ENCODE measurements at regions not wholly inside any gene's neighbourhood (a gene's known extent, or its start where the extent isn't known, plus 50 kb on each side); places are given as distances from the start of the nearest gene placed in this dataset.
A peak's percentile ranks its signal among the peaks of the same experiment; 100 is the strongest.

- Mint-ChIP-seq H3K4me3 (no peak overlapping the region), H3K4me1 (no peaks in the 10 kb centered on the region), H3K9me3 (no peaks in the 10 kb centered on the region), H3K36me3 (ENCODE audit: low read depth) (no peaks in the 10 kb centered on the region), H3K27me3 (peaks cover 42% of the 10 kb centered on the region), H3K27ac (no peak overlapping the region)
- ATAC-seq (replicated peaks) = no peak
These were observed 224.4 kb downstream of the NXNL2 start for GRCh38 chr9:88759364-88759763.

GRCh38 chr9:88766778-88767503 lies 224.3 kb upstream of the S1PR3 start:
- no peaks in the 10 kb centered on the region for H3K9me3 Mint-ChIP-seq
- peak; percentile 63 for ATAC-seq (replicated peaks)
- H3K27ac Mint-ChIP-seq = no peak overlapping the region
- no peaks in the 10 kb centered on the region for H3K4me1 Mint-ChIP-seq
- H3K36me3 Mint-ChIP-seq (ENCODE audit: low read depth) = no peaks in the 10 kb centered on the region
- peaks cover 12% of the 10 kb centered on the region for H3K27me3 Mint-ChIP-seq
- H3K4me3 Mint-ChIP-seq = no peak overlapping the region

GRCh38 chr9:88767504-88767790 lies 223.8 kb upstream of the S1PR3 start:
- H3K27me3 Mint-ChIP-seq = peaks cover 15% of the 10 kb centered on the region
- no peak overlapping the region for H3K27ac Mint-ChIP-seq
- H3K4me1 Mint-ChIP-seq = no peaks in the 10 kb centered on the region
- no peak for ATAC-seq (replicated peaks)
- no peaks in the 10 kb centered on the region for H3K9me3 Mint-ChIP-seq
- H3K36me3 Mint-ChIP-seq (ENCODE audit: low read depth) = no peaks in the 10 kb centered on the region
- no peak overlapping the region for H3K4me3 Mint-ChIP-seq

DNA sequence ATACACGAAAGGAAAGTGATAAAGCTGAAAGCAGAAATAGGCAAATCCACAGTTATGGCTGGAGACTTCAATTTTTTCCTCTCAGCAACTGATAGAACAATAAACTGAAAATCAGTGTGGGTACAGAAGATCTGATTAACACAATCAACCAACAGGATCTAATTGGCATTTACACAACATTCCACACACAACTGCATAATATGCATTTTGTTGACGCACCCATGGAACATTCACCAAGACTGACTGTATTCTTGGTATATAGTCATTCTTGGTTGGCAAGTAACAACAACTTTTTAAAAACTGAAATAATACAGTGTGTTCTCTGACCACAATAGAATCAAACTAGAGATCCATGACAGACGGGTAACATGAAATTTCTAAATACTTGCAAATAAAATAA lies 218.7 kb upstream of the S1PR3 start:
- Mint-ChIP-seq H3K36me3 (ENCODE audit: low read depth) (no peaks in the 10 kb centered on the region), H3K4me3 (no peak overlapping the region), H3K27ac (no peak overlapping the region), H3K9me3 (no peaks in the 10 kb centered on the region), H3K4me1 (no peaks in the 10 kb centered on the region), H3K27me3 (peaks cover 29% of the 10 kb centered on the region)
- no peak for ATAC-seq (replicated peaks)

- H3K4me1 Mint-ChIP-seq = no peaks in the 10 kb centered on the region
- H3K4me3 Mint-ChIP-seq = no peak overlapping the region
- no peak for ATAC-seq (replicated peaks)
- peaks cover 31% of the 10 kb centered on the region for H3K27me3 Mint-ChIP-seq
- no peaks in the 10 kb centered on the region for H3K9me3 Mint-ChIP-seq
- H3K36me3 Mint-ChIP-seq (ENCODE audit: low read depth) = no peaks in the 10 kb centered on the region
- no peak overlapping the region for H3K27ac Mint-ChIP-seq
These were observed 218.1 kb upstream of the S1PR3 start for GRCh38 chr9:88773126-88773525.

DNA sequence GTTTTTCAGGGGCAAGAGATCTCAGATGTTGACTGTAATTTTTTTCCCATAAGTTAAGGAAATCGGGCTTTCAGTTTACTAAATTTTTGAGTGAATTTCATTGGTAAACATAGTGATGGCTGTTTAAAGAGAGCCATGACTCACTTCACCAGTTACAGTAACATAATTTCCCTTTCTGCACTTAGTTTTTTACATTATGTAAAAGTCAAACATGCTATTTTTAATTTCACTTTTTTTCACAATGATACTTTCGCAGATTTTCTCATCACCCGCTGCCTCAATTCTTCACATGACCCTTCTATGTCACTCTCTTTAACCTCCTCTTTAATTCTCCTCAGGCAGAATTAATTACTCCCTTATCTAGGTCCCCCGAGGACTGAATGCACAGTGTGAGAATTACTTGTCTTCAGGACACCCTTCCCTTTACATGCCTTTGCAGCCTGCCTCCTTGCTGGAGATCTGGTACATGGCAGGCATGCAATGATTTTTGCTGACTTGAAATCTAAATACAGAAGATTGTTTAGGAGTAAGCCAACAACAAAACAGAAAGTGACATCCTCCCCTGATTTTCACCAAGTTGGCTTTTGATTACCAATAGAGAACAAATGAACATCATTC lies 217.5 kb upstream of the S1PR3 start:
- Mint-ChIP-seq H3K4me1 (no peaks in the 10 kb centered on the region), H3K9me3 (no peaks in the 10 kb centered on the region), H3K36me3 (ENCODE audit: low read depth) (no peaks in the 10 kb centered on the region), H3K27ac (no peak overlapping the region), H3K27me3 (peaks cover 31% of the 10 kb centered on the region), H3K4me3 (no peak overlapping the region)
- no peak for ATAC-seq (replicated peaks)

GRCh38 chr9:88775037-88775471 lies 216.2 kb upstream of the S1PR3 start:
- Mint-ChIP-seq H3K4me3 (no peak overlapping the region), H3K9me3 (no peaks in the 10 kb centered on the region), H3K27me3 (peaks cover 29% of the 10 kb centered on the region), H3K27ac (no peak overlapping the region), H3K4me1 (no peaks in the 10 kb centered on the region), H3K36me3 (ENCODE audit: low read depth) (no peaks in the 10 kb centered on the region)
- ATAC-seq (replicated peaks) = no peak

GRCh38 chr9:88775559-88775958 lies 215.7 kb upstream of the S1PR3 start:
- no peaks in the 10 kb centered on the region for H3K4me1 Mint-ChIP-seq
- H3K9me3 Mint-ChIP-seq = no peaks in the 10 kb centered on the region
- H3K4me3 Mint-ChIP-seq = no peak overlapping the region
- no peak overlapping the region for H3K27ac Mint-ChIP-seq
- ATAC-seq (replicated peaks) = no peak
- H3K27me3 Mint-ChIP-seq = peaks cover 27% of the 10 kb centered on the region
- H3K36me3 Mint-ChIP-seq (ENCODE audit: low read depth) = no peaks in the 10 kb centered on the region

DNA sequence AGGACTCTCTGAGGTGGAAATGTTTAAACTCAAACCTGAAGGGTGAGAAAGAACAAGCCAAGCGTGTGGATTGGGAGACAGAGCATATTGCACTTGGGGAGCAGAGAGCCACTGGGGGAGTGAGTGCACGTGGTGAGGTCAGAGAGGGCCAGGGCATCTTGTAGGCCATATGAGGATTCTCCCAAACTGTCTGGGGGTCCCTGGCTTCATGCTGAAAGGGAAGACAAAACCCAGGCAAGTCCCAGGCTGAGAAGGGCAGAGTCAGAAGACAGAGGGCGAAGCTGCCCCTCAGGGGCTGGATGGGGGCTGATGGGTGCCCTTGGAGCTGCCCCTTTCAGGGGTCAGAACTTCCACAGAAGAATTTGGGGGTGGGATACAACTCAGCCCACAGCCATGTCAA lies 215.3 kb upstream of the S1PR3 start:
- no peak for ATAC-seq (replicated peaks)
- Mint-ChIP-seq H3K9me3 (no peaks in the 10 kb centered on the region), H3K36me3 (ENCODE audit: low read depth) (no peaks in the 10 kb centered on the region), H3K27ac (no peak overlapping the region), H3K27me3 (peaks cover 27% of the 10 kb centered on the region), H3K4me3 (no peak overlapping the region), H3K4me1 (no peaks in the 10 kb centered on the region)

GRCh38 chr9:88776717-88777497 lies 214.4 kb upstream of the S1PR3 start:
- Mint-ChIP-seq H3K27ac (no peak overlapping the region), H3K9me3 (no peaks in the 10 kb centered on the region), H3K4me1 (no peaks in the 10 kb centered on the region), H3K36me3 (ENCODE audit: low read depth) (no peaks in the 10 kb centered on the region), H3K4me3 (no peak overlapping the region), H3K27me3 (peaks cover 31% of the 10 kb centered on the region)
- ATAC-seq (replicated peaks) = no peak

- H3K27me3 Mint-ChIP-seq = peaks cover 26% of the 10 kb centered on the region
- no peak for ATAC-seq (replicated peaks)
- no peak overlapping the region for H3K4me3 Mint-ChIP-seq
- H3K4me1 Mint-ChIP-seq = no peaks in the 10 kb centered on the region
- H3K27ac Mint-ChIP-seq = no peak overlapping the region
- H3K9me3 Mint-ChIP-seq = no peaks in the 10 kb centered on the region
- H3K36me3 Mint-ChIP-seq (ENCODE audit: low read depth) = no peaks in the 10 kb centered on the region
These were observed 213.6 kb upstream of the S1PR3 start for GRCh38 chr9:88777498-88778312.

GRCh38 chr9:88781628-88782391 lies 209.5 kb upstream of the S1PR3 start:
- Mint-ChIP-seq H3K4me1 (no peaks in the 10 kb centered on the region), H3K9me3 (no peaks in the 10 kb centered on the region), H3K4me3 (no peak overlapping the region), H3K36me3 (ENCODE audit: low read depth) (no peaks in the 10 kb centered on the region), H3K27me3 (peaks cover 18% of the 10 kb centered on the region), H3K27ac (no peak overlapping the region)
- ATAC-seq (replicated peaks) = no peak

- ATAC-seq (replicated peaks) = no peak
- H3K27me3 Mint-ChIP-seq = peaks cover 23% of the 10 kb centered on the region
- no peaks in the 10 kb centered on the region for H3K36me3 Mint-ChIP-seq (ENCODE audit: low read depth)
- no peaks in the 10 kb centered on the region for H3K4me1 Mint-ChIP-seq
- H3K9me3 Mint-ChIP-seq = no peaks in the 10 kb centered on the region
- no peak overlapping the region for H3K4me3 Mint-ChIP-seq
- no peak overlapping the region for H3K27ac Mint-ChIP-seq
These were observed 208.1 kb upstream of the S1PR3 start for GRCh38 chr9:88782931-88783710.
